GM19467 (cell line): ENCODE measurements at regions not wholly inside any gene's neighbourhood (a gene's known extent, or its start where the extent isn't known, plus 50 kb on each side); places are given as distances from the start of the nearest gene placed in this dataset.

Experiments
- ATAC-seq: cut with Tn5 transposase; IDR thresholded peaks from one replicate; pipeline ENCODE4 v1.9.1; 2021; ENCODE audit warnings: mild to moderate bottlenecking, moderate library complexity; ENCODE audit not compliant: unreplicated experiment

DNA sequence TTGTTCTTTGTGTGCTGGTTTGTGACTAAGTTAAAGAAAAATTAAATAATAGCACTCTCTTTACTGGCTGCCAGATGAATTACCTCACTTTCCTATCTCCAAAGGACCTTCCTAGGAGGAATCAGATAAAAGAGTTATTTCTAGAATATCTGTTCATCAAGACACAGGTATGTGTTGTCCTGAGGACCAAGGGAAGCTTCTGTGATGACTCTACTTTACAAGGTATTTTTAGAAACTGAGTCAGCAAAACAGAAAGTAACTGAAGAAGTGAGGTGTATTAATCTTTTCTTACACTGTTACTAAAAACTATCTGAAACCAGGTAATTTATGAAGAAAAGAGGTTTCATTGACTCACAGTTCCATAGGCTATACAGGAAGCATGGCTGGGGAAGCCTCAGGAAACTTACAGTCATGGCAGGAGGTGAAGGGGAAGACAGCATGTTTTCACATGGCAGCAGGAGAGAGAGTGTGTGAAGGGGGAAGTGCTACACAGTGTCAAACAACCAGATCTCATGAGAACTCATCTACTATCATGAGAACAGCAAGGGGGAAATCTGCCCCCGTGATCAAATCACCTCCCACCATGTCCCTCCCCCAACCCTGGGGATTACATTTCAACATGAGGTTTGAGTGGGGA, 189.2 kb upstream of the DMAC1 start:
- no peak for ATAC-seq

DNA sequence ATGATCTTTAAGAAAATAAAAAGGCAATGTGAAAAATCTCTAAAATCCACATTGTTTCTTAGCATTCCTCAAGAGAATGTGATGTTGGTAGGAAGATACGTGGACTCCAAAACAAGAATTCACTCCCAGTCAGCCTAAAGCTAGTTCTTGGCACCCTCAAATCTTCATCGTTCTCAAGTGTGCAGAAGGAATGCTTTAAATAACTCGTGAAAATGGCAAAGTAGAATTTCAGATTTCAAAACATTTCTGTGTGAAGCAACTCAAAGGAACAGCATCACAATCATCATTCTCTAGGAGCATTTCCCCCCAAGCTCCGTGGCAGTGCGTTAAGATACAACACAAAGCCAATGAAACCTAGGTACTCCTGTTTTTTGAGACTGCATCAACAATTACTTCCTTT, 185.1 kb upstream of the DMAC1 start:
- ATAC-seq: no peak

DNA sequence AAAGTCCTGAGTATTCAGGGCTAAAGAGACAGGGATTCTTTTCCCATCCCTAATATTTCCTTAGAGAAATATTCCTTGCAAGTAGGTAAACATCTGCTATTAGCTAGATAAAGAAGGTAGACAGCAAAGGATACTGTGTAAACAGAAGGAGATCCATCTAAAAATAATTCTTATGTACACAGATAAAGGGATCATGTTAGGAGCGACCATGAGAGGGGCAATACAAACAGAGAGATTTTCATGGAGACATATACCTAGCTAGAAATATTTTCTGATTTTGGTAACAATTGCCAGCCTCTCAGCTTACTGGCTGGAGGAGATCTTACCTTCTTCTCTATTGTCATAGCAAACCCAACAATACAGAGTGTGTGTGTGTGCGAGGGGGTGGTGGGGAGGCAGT, 184.6 kb upstream of the DMAC1 start:
- no peak for ATAC-seq

GRCh38 chr9:7983490-7983889, 183.9 kb upstream of the DMAC1 start:
- no peak for ATAC-seq

- ATAC-seq: no peak
These were observed 183.3 kb upstream of the DMAC1 start for GRCh38 chr9:7982907-7983306.

- ATAC-seq: no peak
These were observed 181.2 kb upstream of the DMAC1 start for GRCh38 chr9:7980691-7981289.

GRCh38 chr9:7980041-7980440, 180.5 kb upstream of the DMAC1 start:
- no peak for ATAC-seq

GRCh38 chr9:7979611-7980010, 180.0 kb upstream of the DMAC1 start:
- ATAC-seq: no peak

GRCh38 chr9:7977586-7977985, 178.0 kb upstream of the DMAC1 start:
- ATAC-seq: no peak

DNA sequence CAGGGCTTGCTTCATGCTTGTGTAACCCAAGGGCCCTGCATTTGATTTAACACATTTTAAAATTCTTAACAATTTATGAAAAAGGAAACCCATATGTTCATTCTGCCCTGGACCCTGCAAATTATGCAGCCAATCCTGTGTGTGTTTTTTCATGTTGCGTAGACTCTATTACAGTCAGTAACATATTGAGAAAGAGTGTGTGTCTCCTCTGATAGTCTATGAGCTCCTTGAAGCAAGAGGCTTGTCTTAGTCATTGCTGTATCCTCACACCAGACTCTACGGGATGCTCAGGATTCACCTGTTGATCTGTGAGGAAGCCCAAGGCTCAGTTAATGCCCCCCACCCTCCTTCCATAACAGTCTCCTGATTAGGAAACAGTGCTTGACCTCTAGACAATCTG, 177.3 kb upstream of the DMAC1 start:
- no peak for ATAC-seq

- peak; percentile 99 for ATAC-seq
These were observed 176.7 kb upstream of the DMAC1 start for GRCh38 chr9:7976167-7976755.

DNA sequence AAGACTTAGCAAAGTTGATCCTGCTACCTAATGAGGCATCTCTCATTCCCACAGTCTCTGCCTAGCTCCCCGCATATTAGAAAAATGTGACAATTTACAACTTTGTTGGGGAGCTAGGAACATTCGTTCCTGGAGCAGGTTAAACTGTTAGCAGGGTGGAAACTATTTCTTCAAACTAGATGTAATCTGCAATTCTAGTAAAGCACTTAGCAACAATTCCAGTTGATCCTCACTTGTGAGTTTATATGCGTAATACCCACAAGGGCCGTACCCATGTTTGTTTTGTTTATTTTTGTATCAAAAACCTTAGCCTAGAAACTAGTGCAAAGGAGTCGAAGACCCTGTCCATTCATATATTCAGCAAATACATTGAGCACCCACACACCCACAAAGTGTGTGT, 175.8 kb upstream of the DMAC1 start:
- ATAC-seq: no peak

- no peak for ATAC-seq
These were observed 174.9 kb upstream of the DMAC1 start for GRCh38 chr9:7974335-7974960.

- ATAC-seq: no peak
These were observed 173.5 kb upstream of the DMAC1 start for GRCh38 chr9:7973123-7973522.

- ATAC-seq: no peak
These were observed 171.2 kb upstream of the DMAC1 start for GRCh38 chr9:7970681-7971330.

- no peak for ATAC-seq
These were observed 169.1 kb upstream of the DMAC1 start for GRCh38 chr9:7968687-7969086.

- no peak for ATAC-seq
These were observed 168.3 kb upstream of the DMAC1 start for GRCh38 chr9:7967851-7968250.

DNA sequence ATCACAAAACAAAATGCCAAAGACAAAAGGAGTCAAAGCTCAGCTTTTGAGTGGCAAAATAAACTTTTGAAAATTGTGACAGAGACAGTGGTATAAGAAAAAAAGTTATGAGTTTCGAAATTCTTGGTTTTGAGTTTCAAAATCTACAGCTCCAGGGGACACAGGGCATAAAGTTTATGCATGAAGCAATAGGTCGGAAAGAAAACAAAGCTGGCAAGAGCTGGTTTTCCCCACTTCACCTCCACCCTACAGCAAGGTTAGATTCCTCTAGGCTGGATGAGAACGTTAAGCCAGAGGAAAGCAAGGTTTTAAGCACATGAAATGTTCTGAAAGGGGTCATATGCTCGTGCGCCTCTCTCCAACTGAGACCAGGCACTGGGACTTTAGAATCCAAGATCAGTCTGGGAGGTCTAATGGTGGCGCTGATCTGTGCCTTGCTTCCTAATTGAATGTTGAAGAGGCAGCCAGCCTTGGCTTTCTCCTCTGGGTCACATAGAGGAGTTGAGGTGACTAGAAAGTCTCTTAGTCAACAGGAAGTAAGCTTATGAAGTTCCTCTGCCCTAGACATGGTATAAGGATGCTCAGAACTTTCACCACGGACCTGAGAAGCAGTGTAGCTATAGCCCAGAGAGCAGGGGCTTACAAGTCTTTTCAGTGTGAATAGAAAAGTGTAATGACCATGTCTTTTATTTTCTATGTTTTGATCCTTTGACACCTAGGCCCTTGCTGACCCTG, 167.7 kb upstream of the DMAC1 start:
- ATAC-seq: no peak

DNA sequence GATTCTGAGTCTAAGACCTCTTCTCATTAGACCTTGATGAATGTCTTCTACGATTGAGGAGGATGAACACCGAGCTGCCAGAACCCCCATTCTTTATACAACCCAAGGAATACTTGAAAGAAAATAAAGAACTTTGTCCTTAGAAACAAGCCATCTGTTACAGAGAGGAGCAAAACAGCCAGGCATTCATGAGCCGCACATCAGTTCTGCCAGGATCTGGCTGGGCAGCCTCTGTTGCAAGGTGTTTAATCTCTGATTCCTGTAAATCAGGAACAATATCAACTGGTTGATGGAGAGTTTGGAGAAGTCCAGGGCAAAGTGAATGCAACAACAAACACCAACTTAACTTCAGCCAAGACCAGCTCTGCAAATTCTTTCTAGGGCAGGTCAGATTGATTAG, 165.5 kb upstream of the DMAC1 start:
- no peak for ATAC-seq

- no peak for ATAC-seq
These were observed 163.4 kb upstream of the DMAC1 start for GRCh38 chr9:7963026-7963425.

- no peak for ATAC-seq
These were observed 161.5 kb upstream of the DMAC1 start for GRCh38 chr9:7961076-7961475.
